Stimulated activated CD4-positive, alpha-beta T cell treated with anti-CD3 and anti-CD28 coated beads, Interleukin-4, amount 100 ng/mL, for 24 hours (primary cell): ENCODE measurements at regions not wholly inside any gene's neighbourhood (a gene's known extent, or its start where the extent isn't known, plus 50 kb on each side); places are given as distances from the start of the nearest gene placed in this dataset.
"Not testable (repeated sequence)": the region's sequence is repeated elsewhere in the genome, so short reads cannot be mapped to it uniquely, and the experiment has no call there.

Experiments used
- DNase-seq: peaks from one replicate; pipeline ENCODE4 v3.0.0-alpha.2; 2020

GRCh38 chr7:68807666-68808065, 790.6 kb upstream of the AUTS2 start:
- DNase-seq, result no peak

- DNase-seq, result no peak
Observed at GRCh38 chr7:68813551-68814080, 784.7 kb upstream of the AUTS2 start.

GRCh38 chr7:68816491-68816890, 781.8 kb upstream of the AUTS2 start:
- no peak for DNase-seq

- DNase-seq, result no peak
Observed at GRCh38 chr7:68820321-68820720, 778.0 kb upstream of the AUTS2 start.

GRCh38 chr7:68821846-68822245, 776.4 kb upstream of the AUTS2 start:
- no peak for DNase-seq

- DNase-seq, result no peak
Observed at GRCh38 chr7:68823996-68824780, 774.1 kb upstream of the AUTS2 start.

GRCh38 chr7:68828575-68828974, 769.7 kb upstream of the AUTS2 start:
- DNase-seq, result no peak

GRCh38 chr7:68833422-68833821, 764.9 kb upstream of the AUTS2 start:
- DNase-seq, result no peak

- no peak for DNase-seq
Observed at GRCh38 chr7:68839014-68839413, 759.3 kb upstream of the AUTS2 start.

- no peak for DNase-seq
Observed at GRCh38 chr7:68840991-68841390, 757.3 kb upstream of the AUTS2 start.

GRCh38 chr7:68843985-68844384, 754.3 kb upstream of the AUTS2 start:
- DNase-seq, result not testable (repeated sequence)

GRCh38 chr7:68846811-68847325, 751.4 kb upstream of the AUTS2 start:
- DNase-seq, result no peak

- DNase-seq, result no peak
Observed at GRCh38 chr7:68853254-68853653, 745.0 kb upstream of the AUTS2 start.

GRCh38 chr7:68857571-68857970, 740.7 kb upstream of the AUTS2 start:
- DNase-seq, result no peak

GRCh38 chr7:68858497-68858896, 739.8 kb upstream of the AUTS2 start:
- DNase-seq, result no peak

GRCh38 chr7:68861171-68861570, 737.1 kb upstream of the AUTS2 start:
- DNase-seq, result no peak

GRCh38 chr7:68862261-68862660, 736.0 kb upstream of the AUTS2 start:
- no peak for DNase-seq

- DNase-seq, result no peak
Observed at GRCh38 chr7:68862736-68863135, 735.5 kb upstream of the AUTS2 start.

GRCh38 chr7:68865351-68866199, 732.7 kb upstream of the AUTS2 start:
- no peak for DNase-seq

GRCh38 chr7:68866200-68866570, 732.1 kb upstream of the AUTS2 start:
- DNase-seq, result no peak

GRCh38 chr7:68866721-68867120, 731.6 kb upstream of the AUTS2 start:
- not testable (repeated sequence) for DNase-seq

- DNase-seq, result no peak
Observed at GRCh38 chr7:68868978-68869377, 729.3 kb upstream of the AUTS2 start.

- DNase-seq, result no peak
Observed at GRCh38 chr7:68873616-68874015, 724.7 kb upstream of the AUTS2 start.

GRCh38 chr7:68875857-68876256, 722.4 kb upstream of the AUTS2 start:
- no peak for DNase-seq
